Psoas muscle (tissue), 7 donors: ENCODE measurements at regions not wholly inside any gene's neighbourhood (a gene's known extent, or its start where the extent isn't known, plus 50 kb on each side); places are given as distances from the start of the nearest gene placed in this dataset.

Experiments
- ATAC-seq, 4 donors: fragments of 200-7000 bp; cut with Tn5 transposase; one replicate each; pipeline ENCODE4 v1.9.1; 2020; ENCODE audit warnings: moderate library complexity in 3 of 4, mild to moderate bottlenecking in 2 of 4
- DNase-seq, 2 donors: peaks; one replicate each; pipeline ENCODE4 v3.0.0-alpha.2; 2020
- H3K27ac ChIP-seq: fragments of 200-600 bp; one replicate; pipeline ENCODE4 v1.8.0; 2022
- H3K27me3 ChIP-seq, 3 donors: fragments of 200-600 bp in 1 of 3; one replicate each; pipeline versions ENCODE4 v1.6.1 to v1.8.0; 2013 to 2022; ENCODE audit warnings: low read length in 2 of 3, mild to moderate bottlenecking in 2 of 3, moderate library complexity in 1 of 3; ENCODE audit not compliant: insufficient read depth in 3 of 3
- H3K36me3 ChIP-seq, 2 donors: fragments of 200-600 bp in 1 of 2; one replicate each; pipeline versions ENCODE4 v1.6.1 to v1.8.0; 2013 to 2022; ENCODE audit warnings: low read depth in 1 of 2, mild to moderate bottlenecking in 1 of 2, moderate library complexity in 1 of 2; ENCODE audit not compliant: insufficient read depth in 1 of 2
- H3K4me1 ChIP-seq: fragments of 200-600 bp; one replicate; pipeline ENCODE4 v1.8.0; 2022
- H3K4me3 ChIP-seq: fragments of 200-600 bp; one replicate; pipeline ENCODE4 v1.8.0; 2022; ENCODE audit warnings: mild to moderate bottlenecking
- H3K9me3 ChIP-seq: fragments of 200-600 bp; one replicate; pipeline ENCODE4 v1.8.0; 2022
- WGBS, 3 donors: extraction: QIAGEN DNeasy Blood & Tissue Kit; methylation state at CpG; one replicate each; pipeline versions ENCODE4 v1.1.6 to v1.1.7; 2013; 5-methylcytosine and 5-hydroxymethylcytosine counted together
- intact Hi-C, 2 donors: fragments of 100-400 bp; cut with DNase I; formaldehyde crosslinking; loops; one replicate each; pipeline versions ENCODE4 v1.11.0 to v1.14.2; 2022
- TF ChIP-seq, protein P1 (sequence below): fragments of 200-600 bp; IDR thresholded peaks from one replicate; pipeline ENCODE4 v1.8.0; 2022; ENCODE audit warnings: antibody characterized with exemption
- donor health status: healthy with polysubstance abuse.
- donor health status: DM: no; HTN: no; CAD: no; lungs with moderate emphysema.
- donor health status: Bipolar disorder and iron deficiency.
- donor health status: healthy.
- donor health status: DM: yes; HTN: yes; CAD: no.
- donor health status: DM: no; HTN: no; CAD: no.
- donor health status: DM: yes; HTN: yes; CAD: no.

DNA sequence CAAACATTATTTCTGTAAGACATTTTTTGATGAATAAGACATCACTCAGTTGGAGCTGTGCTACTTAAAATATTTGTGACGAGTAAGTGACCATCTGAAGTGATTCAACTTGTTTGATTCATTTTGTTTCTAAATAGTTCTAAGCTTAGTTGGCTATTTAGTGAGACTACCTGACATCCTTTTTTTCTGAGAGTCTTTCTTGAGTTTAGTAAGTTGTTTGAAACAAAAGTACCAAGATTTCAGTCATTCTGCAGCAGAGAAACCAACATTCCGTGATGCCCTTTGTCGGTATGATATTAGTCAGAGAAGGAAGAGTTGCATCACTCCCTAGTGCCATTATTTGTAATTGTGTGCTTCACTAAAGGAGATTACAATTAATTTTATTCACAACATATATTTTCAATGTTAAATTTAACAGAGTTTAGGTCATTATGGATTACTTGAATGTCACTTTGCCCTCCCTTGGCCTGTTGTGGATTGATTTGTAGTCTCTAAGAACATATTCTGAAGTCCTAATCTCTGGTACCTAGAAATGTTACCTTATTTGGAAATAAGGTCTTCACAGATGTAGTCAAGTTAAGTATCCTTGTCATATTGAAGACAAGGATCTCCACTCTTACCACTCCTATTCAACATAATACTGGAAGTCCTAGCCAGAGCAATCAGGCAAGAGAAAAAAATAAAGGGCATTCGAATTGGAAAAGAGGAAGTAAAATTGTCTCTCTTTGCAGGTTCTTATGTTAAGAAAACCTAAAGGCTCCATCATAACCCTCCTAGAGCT is 212.2 kb downstream of the PCSK1 start:
- intact Hi-C loops, result no loop called here
- ATAC-seq (no peak), DNase-seq (no peak)
- TF ChIP-seq, protein P1, sequence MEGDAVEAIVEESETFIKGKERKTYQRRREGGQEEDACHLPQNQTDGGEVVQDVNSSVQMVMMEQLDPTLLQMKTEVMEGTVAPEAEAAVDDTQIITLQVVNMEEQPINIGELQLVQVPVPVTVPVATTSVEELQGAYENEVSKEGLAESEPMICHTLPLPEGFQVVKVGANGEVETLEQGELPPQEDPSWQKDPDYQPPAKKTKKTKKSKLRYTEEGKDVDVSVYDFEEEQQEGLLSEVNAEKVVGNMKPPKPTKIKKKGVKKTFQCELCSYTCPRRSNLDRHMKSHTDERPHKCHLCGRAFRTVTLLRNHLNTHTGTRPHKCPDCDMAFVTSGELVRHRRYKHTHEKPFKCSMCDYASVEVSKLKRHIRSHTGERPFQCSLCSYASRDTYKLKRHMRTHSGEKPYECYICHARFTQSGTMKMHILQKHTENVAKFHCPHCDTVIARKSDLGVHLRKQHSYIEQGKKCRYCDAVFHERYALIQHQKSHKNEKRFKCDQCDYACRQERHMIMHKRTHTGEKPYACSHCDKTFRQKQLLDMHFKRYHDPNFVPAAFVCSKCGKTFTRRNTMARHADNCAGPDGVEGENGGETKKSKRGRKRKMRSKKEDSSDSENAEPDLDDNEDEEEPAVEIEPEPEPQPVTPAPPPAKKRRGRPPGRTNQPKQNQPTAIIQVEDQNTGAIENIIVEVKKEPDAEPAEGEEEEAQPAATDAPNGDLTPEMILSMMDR, result no peak
- H3K4me3 ChIP-seq, result no peak overlapping the region
- no peaks in the 10 kb centered on the region for H3K9me3 ChIP-seq
- no peaks in the 10 kb centered on the region for H3K36me3 ChIP-seq
- H3K27ac ChIP-seq, result no peak overlapping the region
- no peaks in the 10 kb centered on the region for H3K27me3 ChIP-seq
- WGBS, 3 donors, result 91 to 92% (median 91%) methylated on average over 4 of the region's 4 CpGs
- H3K4me1 ChIP-seq, result no peaks in the 10 kb centered on the region

DNA sequence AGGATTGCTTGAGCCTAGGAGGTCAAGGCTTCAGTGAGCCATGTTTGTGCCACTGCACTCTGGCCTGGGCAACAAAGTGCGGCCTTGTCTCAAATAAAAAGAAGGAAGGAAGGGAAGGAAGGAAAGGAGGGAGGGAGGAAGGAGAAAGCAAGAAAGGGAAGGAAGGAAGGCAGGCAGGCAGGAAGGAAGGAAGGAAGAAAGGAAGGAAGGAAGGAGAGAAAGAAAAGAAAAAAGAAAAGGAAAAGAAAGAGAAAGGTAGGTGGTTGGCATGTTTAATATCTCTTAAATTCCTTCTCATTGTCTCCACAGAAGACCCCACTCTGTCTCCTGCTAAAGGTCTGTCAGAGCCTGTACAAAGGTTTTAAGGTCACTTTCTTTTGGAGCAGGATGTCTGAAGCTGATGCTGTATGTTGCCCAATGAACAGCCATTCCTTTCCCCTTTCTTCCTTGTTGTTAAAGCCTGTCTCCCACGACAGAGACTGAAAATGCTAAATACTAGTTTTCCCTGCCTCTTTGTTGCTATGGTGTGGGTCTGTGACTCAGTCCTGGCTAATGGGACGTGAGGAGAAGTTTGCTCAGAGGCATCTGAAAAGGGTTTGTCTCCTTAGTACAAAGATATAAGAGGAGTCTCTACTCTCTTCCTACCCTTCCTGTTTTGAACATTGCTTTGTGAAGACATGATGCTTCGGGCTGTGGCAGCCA is 213.3 kb downstream of the PCSK1 start:
- WGBS, 3 donors, result 73 to 76% (median 75%) methylated on average over 4 of the region's 4 CpGs
- H3K4me3 ChIP-seq, result no peak overlapping the region
- intact Hi-C loops, result no loop called here
- H3K9me3 ChIP-seq, result no peaks in the 10 kb centered on the region
- H3K27me3 ChIP-seq, result no peaks in the 10 kb centered on the region
- TF ChIP-seq, protein P1, result no peak
- DNase-seq, result no peak
- H3K4me1 ChIP-seq, result no peaks in the 10 kb centered on the region
- H3K27ac ChIP-seq, result no peak overlapping the region
- H3K36me3 ChIP-seq, result no peaks in the 10 kb centered on the region
- no peak for ATAC-seq

DNA sequence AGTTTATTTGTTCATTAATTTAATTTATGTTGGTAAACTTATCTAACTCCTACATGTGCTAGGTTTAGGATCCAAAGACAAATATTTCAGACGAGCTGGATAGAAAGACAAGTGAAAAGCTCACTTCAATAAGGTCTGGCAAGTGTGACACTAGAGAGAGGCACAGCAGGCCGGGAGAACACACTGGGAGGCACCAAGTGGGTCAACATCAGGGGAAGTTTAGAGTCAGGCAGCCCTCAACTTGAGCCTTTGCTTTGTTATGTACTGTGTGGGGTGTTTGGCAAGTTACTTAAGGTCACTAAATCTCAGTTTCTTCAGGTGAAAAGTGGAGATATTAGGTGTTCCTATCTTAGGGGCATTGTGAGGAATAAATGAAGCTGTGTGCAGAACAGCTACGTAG is 214.4 kb downstream of the PCSK1 start:
- H3K4me1 ChIP-seq, result no peaks in the 10 kb centered on the region
- no peaks in the 10 kb centered on the region for H3K9me3 ChIP-seq
- H3K27ac ChIP-seq, result no peak overlapping the region
- ATAC-seq, result no peak
- no peak overlapping the region for H3K4me3 ChIP-seq
- WGBS, 3 donors, result 66 to 76% (median 73%) methylated on average over 3 of the region's 3 CpGs
- H3K36me3 ChIP-seq, result no peaks in the 10 kb centered on the region
- intact Hi-C loops, result no loop called here
- no peaks in the 10 kb centered on the region for H3K27me3 ChIP-seq
- TF ChIP-seq, protein P1, result no peak
- DNase-seq, result no peak

DNA sequence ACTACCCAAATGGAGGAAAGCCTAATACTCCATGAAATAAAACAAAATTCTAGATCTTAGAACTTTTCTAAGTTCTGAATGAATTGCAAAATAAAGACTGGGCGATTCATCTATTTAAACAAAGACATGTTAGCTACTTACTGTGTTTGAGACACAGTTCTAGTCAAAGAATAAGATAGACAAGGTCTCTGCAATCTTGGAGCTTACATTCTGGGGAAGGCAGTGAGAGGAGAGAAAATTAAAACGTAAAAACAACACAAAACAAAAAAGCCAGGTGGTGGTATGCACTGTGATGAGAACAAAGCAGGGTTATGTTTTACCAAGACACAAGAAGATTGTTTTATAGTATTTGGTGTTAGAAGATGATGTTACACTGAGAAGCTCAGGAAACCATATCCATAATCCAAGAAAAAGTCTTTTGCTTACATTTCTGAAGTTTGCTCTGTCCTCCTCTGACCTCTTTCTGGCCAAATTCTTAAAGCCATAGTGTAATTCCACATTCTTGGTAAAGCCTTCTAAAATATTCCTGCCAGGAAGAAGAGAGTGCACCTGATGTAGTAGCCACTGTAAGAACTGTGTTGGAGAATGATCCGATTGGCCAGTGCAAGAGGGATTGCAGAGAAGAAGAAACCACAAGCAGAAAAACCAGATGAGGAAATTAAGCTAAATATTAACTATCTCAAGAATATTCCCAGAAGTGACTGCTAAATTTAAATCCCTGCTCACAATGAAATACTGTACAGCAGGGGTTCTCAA is 218.4 kb downstream of the PCSK1 start:
- H3K27me3 ChIP-seq, result no peaks in the 10 kb centered on the region
- H3K4me3 ChIP-seq, result no peak overlapping the region
- intact Hi-C loops, result no loop called here
- no peak overlapping the region for H3K27ac ChIP-seq
- ATAC-seq (no peak), DNase-seq (no peak)
- WGBS, 3 donors, result 65 to 78% (median 69%) methylated on average over 3 of the region's 3 CpGs
- H3K9me3 ChIP-seq, result peaks cover 5% of the 10 kb centered on the region
- no peaks in the 10 kb centered on the region for H3K4me1 ChIP-seq
- TF ChIP-seq, protein P1, result no peak
- no peaks in the 10 kb centered on the region for H3K36me3 ChIP-seq
